ENCODE measurements at regions not wholly inside any gene's neighbourhood (a gene's known extent, or its start where the extent isn't known, plus 50 kb on each side); places are given as distances from the start of the nearest gene placed in this dataset.

DNA sequence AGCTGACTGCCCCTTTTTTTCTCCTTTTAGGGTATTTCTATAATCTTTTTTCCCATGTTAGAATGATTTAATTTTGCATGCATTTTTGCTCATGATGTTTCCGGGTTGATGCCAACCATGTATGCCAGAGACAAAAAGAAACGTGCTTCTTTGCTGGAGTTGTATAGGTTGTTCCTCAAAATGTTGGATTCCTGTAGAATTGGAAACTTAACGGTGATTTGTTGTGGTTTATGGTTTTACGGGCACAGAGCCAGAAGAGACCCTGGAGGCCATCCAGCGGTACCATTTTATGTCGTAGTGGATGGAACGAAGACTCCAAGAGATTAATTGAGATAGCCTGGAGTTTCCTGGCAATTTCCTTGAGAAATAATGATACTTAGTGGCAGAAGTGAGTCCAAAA lies 481.5 kb upstream of the RGMA start:
- in situ Hi-C loops (cut with MboI; ENCODE audit: low pct_ligation_motif_present in 1 of 4, low pct_unique_long_range_greater_than_20kb in 1 of 4, low sequenced_read_pairs in 3 of 4): no loop called here

DNA sequence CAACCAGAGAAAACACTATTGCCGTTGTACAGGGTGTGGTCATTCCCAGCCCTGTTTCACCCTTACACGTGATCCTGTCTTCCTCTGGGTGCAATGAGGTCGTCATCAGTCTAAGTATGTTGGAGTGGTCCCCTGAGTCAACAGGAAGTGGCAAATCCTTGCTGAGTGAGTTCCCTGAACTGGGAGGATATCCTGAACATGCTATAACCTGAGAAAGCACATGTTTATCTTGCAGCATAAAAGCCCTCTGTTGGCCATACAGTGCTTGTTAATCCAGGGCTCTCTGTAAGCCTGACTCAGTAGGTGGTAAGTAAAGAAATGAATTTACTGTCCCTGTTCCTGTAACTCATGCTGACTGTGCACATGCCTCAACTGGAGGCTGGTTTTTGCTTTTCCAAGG lies 477.8 kb upstream of the RGMA start:
- Histone ChIP-seq H3K4me3 (no peak overlapping the region), H3K27ac (no peak overlapping the region), H3K36me3 (no peaks in the 10 kb centered on the region), H3K4me1 (no peaks in the 10 kb centered on the region), H3K27me3 (no peaks in the 10 kb centered on the region), H3K9me3 (no peaks in the 10 kb centered on the region)
- TF ChIP-seq, protein P1, sequence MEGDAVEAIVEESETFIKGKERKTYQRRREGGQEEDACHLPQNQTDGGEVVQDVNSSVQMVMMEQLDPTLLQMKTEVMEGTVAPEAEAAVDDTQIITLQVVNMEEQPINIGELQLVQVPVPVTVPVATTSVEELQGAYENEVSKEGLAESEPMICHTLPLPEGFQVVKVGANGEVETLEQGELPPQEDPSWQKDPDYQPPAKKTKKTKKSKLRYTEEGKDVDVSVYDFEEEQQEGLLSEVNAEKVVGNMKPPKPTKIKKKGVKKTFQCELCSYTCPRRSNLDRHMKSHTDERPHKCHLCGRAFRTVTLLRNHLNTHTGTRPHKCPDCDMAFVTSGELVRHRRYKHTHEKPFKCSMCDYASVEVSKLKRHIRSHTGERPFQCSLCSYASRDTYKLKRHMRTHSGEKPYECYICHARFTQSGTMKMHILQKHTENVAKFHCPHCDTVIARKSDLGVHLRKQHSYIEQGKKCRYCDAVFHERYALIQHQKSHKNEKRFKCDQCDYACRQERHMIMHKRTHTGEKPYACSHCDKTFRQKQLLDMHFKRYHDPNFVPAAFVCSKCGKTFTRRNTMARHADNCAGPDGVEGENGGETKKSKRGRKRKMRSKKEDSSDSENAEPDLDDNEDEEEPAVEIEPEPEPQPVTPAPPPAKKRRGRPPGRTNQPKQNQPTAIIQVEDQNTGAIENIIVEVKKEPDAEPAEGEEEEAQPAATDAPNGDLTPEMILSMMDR (IDR thresholded peaks at IDR 0.05): no peak
- TF ChIP-seq POLR2A (IDR thresholded peaks at IDR 0.05) (no peak), POLR2AphosphoS5 (IDR thresholded peaks at IDR 0.05) (no peak), EP300 (IDR thresholded peaks at IDR 0.05; ENCODE audit: low read depth) (no peak)
- intact Hi-C loops (cut with DNase I; ENCODE audit: low total_unique reads): no loop called here
- in situ Hi-C loops (cut with MboI; ENCODE audit: low pct_ligation_motif_present in 1 of 4, low pct_unique_long_range_greater_than_20kb in 1 of 4, low sequenced_read_pairs in 3 of 4): no loop called here
- no peak for DNase-seq
- 31% methylated on average over 3 of the region's 3 CpGs; no CpG with 5 or more reads in 1 of the 2 donors for WGBS, 2 donors (ENCODE audit: low coverage in 1 of 2)

More for the DNA sequence above, 481.5 kb upstream of the RGMA start:
- 80% methylated on average over 6 to 7 of the region's 7 CpGs for WGBS, 2 donors (ENCODE audit: low coverage in 1 of 2)
- Histone ChIP-seq H3K9me3 (no peaks in the 10 kb centered on the region), H3K36me3 (no peaks in the 10 kb centered on the region), H3K27ac (no peak overlapping the region), H3K4me3 (no peak overlapping the region), H3K27me3 (no peaks in the 10 kb centered on the region), H3K4me1 (no peaks in the 10 kb centered on the region)
- intact Hi-C loops (cut with DNase I; ENCODE audit: low total_unique reads): no loop called here
- DNase-seq: no peak
- TF ChIP-seq, protein P1 (IDR thresholded peaks at IDR 0.05): no peak
- TF ChIP-seq POLR2AphosphoS5 (IDR thresholded peaks at IDR 0.05): no peak
- TF ChIP-seq POLR2A (IDR thresholded peaks at IDR 0.05): no peak
- TF ChIP-seq EP300 (IDR thresholded peaks at IDR 0.05; ENCODE audit: low read depth): no peak

DNA sequence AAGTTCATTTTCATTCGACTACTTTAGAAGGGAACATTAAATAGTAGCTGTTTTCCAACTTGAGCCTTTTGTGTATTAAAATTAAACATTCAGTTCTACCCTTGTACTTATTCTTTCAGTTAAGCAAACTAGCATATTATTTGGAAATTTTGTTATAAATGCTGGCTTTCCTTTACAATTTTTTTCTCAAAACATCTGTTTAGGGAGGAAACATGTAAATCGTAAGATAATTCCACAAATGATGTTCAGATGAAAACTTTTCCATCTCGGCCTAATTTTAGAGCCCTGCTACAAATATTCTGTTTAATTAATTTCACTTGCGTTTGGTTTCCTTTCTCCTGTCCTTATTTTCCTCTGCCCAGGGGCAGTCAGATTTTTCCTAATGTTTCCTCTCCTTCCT lies 476.2 kb upstream of the RGMA start:
- 47 to 66% methylated on average over 4 of the region's 4 CpGs for WGBS, 2 donors (ENCODE audit: low coverage in 1 of 2)
- in situ Hi-C loops (cut with MboI; ENCODE audit: low pct_ligation_motif_present in 1 of 4, low pct_unique_long_range_greater_than_20kb in 1 of 4, low sequenced_read_pairs in 3 of 4) (no loop called here), intact Hi-C loops (cut with DNase I; ENCODE audit: low total_unique reads) (no loop called here)
- H3K9me3 ChIP-seq: no peaks in the 10 kb centered on the region
- no peaks in the 10 kb centered on the region for H3K4me1 ChIP-seq
- H3K27ac ChIP-seq: no peak overlapping the region
- no peak overlapping the region for H3K4me3 ChIP-seq
- TF ChIP-seq, protein P1 (IDR thresholded peaks at IDR 0.05): no peak
- TF ChIP-seq POLR2A (IDR thresholded peaks at IDR 0.05) (no peak), POLR2AphosphoS5 (IDR thresholded peaks at IDR 0.05) (no peak), EP300 (IDR thresholded peaks at IDR 0.05; ENCODE audit: low read depth) (no peak)
- H3K27me3 ChIP-seq: no peaks in the 10 kb centered on the region
- DNase-seq: no peak
- no peaks in the 10 kb centered on the region for H3K36me3 ChIP-seq

DNA sequence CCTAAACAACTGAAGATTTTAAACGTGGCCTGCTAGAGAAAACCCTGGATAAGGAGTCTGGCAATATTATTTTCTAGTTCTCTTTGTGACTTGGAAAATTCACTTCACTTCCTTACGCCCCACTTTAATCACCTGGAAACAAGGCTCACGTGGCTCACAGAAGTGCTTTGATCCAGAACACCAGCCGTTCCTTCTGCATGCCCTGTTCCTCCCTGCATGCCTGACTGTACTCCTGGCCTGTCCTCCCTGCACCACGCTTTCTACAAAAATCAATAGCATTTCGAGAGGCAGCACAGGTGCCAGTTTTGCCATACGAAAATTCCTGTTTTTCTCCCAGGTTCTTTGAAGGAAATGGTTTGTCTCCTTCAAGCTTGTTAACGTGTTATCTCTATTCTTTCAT lies 474.2 kb upstream of the RGMA start:
- Histone ChIP-seq H3K4me1 (no peaks in the 10 kb centered on the region), H3K36me3 (no peaks in the 10 kb centered on the region), H3K9me3 (no peaks in the 10 kb centered on the region), H3K27ac (no peak overlapping the region), H3K4me3 (no peak overlapping the region), H3K27me3 (no peaks in the 10 kb centered on the region)
- DNase-seq: no peak
- intact Hi-C loops (cut with DNase I; ENCODE audit: low total_unique reads): no loop called here
- in situ Hi-C loops (cut with MboI; ENCODE audit: low pct_ligation_motif_present in 1 of 4, low pct_unique_long_range_greater_than_20kb in 1 of 4, low sequenced_read_pairs in 3 of 4): no loop called here
- TF ChIP-seq, protein P1 (IDR thresholded peaks at IDR 0.05): no peak
- TF ChIP-seq EP300 (IDR thresholded peaks at IDR 0.05; ENCODE audit: low read depth): no peak
- TF ChIP-seq POLR2A (IDR thresholded peaks at IDR 0.05): no peak
- TF ChIP-seq POLR2AphosphoS5 (IDR thresholded peaks at IDR 0.05): no peak
- 51 to 65% methylated on average over 2 to 8 of the region's 8 CpGs for WGBS, 2 donors (ENCODE audit: low coverage in 1 of 2)
